GM12873 (cell line): ENCODE measurements at regions not wholly inside any gene's neighbourhood (a gene's known extent, or its start where the extent isn't known, plus 50 kb on each side); places are given as distances from the start of the nearest gene placed in this dataset.

Experiments
- CTCF ChIP-seq: IDR thresholded peaks from 2 replicates; pipeline ENCODE4 v1.5.1; 2012; ENCODE audit warnings: low read depth, mild to moderate bottlenecking, moderate library complexity, low read length, control low read depth; ENCODE audit not compliant: insufficient read depth; ENCODE audit errors: missing control alignments

- no peak for TF ChIP-seq CTCF
Measured at GRCh38 chr1:164446020-164446419, 113.0 kb upstream of the PBX1 start.

DNA sequence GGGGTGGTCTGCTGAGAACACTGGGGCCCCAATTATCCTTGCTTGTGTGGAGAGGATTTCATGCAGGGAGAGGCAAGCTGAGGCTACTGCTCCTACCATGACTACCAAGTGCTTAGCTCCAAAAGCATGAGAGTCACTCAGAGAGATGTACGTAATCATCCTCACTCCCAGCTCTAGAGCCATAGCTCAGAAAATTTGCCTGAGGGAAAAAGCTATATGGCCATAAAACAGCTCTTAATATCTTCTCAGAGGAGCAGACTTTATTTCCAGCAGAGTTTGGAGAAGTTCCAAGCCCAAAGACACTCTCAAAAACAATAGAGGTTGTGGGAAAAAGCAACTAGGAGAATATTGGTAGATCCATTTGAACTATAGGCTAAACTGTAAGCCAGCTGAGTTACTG, 106.4 kb upstream of the PBX1 start:
- TF ChIP-seq CTCF = no peak

- TF ChIP-seq CTCF = no peak
Measured at GRCh38 chr1:164456272-164456671, 102.7 kb upstream of the PBX1 start.

DNA sequence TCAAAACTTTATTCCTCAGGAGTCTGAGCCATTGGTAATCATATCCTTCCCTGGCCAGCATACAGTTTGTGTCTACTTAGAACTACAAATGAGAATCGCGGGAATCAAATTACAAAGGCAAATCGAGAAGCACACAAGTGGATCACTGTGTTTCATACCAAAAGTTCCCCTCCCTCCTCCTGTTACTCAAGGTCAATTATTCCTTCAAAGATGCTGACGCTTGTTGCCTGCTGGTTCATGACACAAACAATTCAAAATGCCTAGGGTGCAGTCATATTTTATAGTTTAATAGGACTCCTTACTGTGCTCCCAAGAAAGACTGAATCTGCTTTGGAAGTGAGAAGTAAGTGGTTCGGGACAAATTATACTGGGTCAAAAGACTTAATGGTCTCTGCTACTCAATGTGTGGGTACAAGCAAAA, 93.0 kb upstream of the PBX1 start:
- no peak for TF ChIP-seq CTCF

DNA sequence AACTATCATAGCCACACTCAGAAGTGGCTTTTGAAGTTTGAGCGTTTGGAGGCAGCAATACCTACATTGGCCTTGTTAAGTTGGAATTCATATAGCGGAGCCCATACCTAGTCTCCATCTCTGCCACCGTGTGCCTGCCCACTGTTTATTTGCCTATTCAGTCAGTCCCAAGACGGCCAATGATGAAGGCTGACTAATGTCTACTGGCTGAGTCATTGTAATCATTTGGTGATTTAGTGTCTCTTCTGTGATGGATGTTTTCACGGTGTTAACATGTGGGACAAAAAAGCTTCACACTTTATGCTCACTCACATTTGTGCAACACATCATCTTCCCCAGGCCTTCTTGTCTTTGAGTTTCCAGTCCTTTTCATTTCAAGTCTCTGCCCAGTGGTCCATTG, 92.6 kb upstream of the PBX1 start:
- no peak for TF ChIP-seq CTCF

- TF ChIP-seq CTCF = no peak
Measured at GRCh38 chr1:164470996-164471395, 88.0 kb upstream of the PBX1 start.

GRCh38 chr1:164472841-164473240, 86.1 kb upstream of the PBX1 start:
- no peak for TF ChIP-seq CTCF
